GM19452 (cell line): ENCODE measurements at regions not wholly inside any gene's neighbourhood (a gene's known extent, or its start where the extent isn't known, plus 50 kb on each side); places are given as distances from the start of the nearest gene placed in this dataset.

Experiments
- ATAC-seq: cut with Tn5 transposase; IDR thresholded peaks from one replicate; pipeline ENCODE4 v1.9.1; 2021; ENCODE audit not compliant: unreplicated experiment

DNA sequence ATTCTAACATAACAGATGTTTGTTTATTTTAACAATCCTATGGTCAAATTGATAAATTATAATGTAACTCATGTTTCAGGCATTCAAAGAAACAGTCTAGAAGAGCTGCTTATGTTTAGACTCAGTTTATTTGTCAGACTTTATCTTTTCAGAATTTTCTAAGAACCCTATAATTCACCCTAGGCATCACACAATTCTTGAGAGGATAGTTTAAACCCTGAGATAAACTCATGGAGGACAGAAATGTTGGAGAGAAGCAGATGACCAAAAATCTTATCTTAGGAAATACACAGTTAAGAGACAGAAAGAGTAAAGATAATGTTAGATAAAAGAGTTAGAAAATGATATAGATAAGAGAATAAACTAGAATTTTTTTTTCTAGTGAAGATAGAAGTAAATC lies 1185.7 kb upstream of the SLC10A2 start:
- no peak for ATAC-seq

DNA sequence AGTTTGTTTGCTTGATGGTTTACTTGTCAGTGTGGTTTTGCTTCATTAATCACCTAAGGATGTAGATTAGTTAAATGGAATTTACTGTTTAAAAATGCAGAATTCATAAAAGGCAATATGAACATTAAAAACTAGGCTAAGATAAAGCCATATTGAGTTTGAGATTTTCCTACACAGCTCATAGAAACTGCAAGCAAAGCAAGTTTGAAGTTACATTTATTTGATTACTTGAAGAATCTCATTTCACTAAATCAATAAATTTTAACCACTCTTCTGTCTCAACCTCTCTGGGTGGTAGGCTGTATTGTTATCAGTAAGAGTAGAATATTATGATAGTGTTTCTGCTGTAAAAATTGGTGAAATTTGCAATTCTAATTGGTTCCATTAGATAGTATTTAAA lies 1180.7 kb upstream of the SLC10A2 start:
- ATAC-seq = no peak

DNA sequence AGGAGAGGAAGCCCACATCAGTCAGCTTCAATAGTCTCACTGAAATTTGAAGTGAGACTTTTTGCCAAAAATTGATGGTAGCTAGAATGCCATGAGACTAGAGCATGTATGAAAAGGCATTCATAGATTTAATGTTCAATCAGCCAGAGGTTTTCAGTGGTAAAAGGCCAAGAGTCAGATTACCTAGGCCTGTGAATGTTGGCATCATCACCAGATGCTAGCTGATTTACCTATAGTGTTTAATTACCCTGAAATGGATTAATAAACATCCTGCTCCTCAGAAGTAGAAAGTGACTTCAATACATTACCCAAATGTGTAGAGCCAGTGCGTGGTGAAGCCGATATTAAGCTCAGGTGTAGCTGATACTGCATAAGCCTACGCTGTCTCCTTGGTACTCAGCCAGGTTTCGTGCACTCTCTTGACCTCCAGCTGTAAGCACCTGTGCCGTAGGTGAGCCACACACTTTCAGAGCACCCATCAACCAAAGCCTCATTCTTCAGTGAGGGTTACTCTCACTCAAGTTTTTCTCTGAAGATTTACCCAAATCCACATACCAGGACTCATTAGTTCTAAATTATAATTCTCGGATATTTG lies 1140.3 kb upstream of the SLC10A2 start:
- ATAC-seq = no peak

DNA sequence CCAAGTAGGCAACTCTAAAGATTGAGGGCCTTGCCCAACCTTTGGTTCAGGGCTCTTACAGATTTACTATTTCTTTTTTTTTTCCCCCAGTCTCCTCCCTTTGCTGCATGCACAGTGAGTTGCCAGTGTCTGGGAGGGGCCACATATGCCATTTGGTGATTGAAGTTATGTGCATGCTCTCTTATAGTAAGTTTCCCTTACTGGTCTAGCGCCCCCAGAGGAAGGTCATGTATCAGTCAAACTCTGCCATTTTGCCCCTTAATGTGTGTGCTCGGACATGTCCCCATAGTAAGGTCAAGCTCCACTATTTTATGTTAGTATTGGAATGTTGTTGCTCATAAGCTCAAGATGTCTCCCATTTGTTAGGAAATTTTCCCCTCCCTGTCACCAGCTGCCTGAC lies 1138.0 kb upstream of the SLC10A2 start:
- ATAC-seq = no peak

DNA sequence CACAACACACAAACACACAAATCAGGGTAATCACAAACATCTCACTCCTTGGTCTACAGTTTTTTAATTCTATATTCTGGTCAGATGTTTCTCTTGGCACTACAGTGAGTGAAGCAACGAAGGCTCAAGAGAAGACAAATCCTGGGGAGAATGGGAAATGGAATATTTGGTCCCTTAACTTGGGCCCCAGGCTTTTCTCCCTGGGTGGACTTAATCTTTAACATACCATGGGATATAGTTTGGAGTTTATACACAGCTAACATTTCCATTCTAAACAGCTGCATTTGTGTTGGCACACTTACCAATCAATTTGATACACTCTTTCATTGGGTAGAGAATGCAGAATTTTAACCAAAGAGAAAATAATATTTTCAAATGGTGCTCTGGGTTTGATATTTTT lies 1132.6 kb upstream of the SLC10A2 start:
- no peak for ATAC-seq

DNA sequence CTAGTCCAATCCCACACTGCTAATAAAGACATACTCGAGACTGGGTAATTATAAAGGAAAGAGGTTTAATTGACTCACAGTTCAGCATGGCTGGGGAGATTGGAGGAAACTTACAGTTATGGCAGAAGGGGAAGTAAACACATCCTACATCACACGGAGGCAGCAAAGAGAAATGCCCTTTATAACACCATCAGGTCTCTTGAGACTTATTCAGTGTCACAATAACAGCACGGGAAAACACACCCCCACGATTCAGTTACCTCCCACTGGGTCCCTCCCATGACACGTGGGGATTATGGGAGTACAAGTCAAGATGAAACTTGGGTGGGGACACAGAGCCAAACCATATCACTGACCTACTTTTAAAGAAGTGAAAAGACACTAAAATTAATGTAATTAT lies 1130.4 kb upstream of the SLC10A2 start:
- ATAC-seq = no peak

DNA sequence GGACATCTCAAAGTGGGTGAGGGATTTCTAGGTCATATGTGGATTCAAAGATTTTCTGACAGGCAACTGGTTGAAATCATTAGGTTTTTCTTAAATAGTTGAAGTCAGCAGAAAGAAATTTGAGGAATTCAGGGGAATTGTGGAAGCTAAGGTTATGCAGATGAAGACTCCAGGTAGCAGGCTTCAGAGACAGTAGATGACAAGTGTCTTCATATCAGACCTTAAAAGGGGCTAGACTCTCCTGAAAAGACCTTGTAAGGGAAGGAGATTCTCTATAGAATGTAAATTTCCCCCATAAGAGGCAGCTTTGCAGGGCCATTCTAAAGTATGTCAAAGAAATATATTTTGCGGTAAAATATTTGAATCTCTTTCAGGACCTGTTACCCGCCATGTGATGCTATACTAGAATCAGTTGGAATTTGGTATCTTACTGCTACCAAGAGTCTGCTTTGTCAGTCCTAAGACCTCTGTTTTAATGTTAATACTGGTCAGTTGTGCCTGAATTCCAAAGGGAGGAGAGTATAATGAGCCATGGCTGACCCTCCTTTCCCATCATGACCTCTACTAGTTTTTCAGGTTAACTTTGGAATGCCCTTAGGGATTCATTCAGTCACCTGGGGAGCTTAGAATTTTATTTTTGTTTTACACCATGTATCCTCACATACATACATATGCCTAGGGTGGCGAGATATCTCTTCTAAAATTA lies 1115.5 kb upstream of the SLC10A2 start:
- no peak for ATAC-seq

DNA sequence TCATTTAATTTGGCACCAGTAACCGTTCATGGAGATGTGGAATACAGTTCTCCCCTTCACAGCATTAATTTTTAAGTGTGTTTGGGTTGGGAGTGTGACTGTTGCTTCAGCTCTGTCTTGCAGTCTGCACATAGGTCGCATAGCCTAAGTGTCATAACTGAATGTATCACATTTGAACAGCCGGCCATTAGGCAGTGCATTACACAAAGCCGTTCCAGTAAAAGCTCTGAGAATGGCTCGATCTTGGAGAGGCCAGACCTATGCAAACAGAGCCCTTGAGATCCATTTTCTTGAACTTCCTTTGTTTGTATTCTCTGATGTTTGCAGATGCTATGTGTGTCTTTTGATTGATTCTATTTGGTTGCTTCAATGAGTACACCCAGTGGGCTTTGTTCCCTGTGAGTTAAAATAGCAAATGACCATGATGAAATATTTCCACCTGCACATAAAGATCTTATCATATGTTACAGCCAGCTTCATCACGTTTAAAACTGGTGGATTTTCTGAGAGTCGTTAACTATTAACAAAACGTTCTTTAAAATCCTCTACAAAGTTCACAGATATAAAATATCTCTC lies 1104.9 kb upstream of the SLC10A2 start:
- ATAC-seq = no peak

DNA sequence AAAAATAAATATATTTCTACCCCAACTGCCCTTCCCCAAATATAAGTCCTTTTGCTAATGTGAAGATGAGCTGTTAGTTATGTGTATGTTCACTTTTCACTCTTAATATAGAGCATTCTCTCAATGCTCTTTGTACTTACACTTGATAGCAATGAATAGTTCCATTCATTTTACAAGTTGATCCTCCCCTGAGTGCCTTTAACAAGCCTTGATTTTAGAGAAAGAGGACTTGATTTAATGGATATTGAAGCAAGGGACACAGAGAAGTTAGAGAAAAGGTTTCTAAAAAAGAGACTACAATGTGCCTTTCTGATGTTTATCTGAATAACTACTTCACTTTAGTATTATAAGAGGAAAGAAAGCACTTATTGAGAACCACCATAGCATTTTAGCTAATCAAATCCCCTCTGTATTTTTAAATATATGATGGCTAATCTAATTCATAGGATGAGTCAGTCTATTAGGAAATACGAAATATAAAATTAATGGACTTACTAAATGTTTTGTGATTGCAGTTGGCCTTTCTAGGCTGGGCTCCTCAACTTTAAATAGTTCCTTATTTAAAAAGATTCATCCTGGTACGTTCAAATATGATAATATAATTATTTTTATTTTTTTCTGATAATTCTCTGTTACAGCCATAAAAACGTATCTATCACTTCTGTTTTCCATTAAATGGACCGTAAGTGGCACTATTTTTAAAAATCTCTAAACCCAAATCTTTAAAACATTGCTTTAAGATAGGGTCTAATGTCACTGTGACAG lies 1097.8 kb upstream of the SLC10A2 start:
- no peak for ATAC-seq

DNA sequence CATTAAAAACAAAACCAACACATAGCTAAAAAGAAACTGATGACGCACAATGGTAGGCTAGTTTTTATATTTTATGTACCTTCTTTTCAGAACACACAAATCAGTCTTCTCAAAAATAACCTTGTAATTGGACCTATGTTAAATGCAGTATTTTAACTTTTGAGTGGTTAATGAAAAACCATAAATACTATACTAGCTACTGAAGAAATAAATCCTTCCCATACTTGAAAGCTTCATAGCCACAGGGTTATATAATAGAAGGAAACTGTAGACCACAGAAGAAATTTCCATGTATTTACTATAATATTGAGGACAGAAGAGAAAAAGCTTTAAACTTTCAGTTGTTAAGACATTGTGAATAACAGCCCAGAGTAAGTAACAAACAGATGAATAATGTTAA lies 1094.3 kb upstream of the SLC10A2 start:
- ATAC-seq = no peak

DNA sequence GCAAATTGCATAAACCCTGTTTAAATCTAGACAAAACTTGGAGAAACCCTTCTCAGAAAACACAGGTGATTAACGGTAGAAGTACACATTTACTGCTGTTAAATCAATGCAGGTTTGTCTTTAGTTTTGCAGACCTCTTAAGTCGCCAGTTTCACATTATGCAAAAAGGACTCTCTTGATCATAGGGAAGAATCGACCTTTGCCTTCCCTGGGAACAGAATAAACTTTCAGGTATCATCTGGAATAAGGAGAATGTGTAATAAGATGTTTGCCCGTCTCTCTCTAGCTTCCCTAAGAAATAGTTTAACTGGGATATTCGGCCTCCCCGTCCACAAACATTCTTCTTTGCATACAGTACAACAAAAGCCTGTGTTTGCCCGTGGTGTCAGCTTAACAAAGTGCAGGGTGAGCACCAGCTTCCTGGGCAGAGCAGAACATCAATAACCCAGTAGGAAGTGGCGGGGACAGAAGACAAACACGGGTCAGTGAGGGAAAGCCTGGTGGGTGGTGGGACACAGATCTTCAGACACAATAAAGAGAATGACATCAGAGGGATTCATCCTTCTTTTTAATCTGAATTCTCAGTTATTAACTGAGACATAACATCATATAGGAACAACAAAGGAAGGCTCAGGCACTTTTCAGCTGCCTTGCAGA lies 1077.7 kb upstream of the SLC10A2 start:
- no peak for ATAC-seq

DNA sequence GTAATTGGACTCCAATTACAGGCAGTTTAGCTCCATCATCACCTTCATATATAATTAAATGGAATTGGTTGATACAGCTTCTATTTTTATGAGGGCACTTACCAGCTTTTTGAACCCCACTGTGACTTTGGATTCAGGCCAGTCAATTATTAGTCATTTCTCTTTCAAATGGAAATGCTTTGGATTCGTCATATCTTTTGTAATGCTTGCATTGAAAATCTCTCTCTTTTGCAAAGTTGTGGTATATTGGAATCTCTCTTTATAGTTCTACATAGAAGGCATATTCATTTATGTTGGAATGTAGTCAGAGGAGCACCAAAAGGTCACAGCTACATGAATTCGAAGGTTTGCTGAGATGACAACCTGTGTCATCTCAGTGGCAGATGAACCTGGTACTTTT lies 1074.3 kb upstream of the SLC10A2 start:
- no peak for ATAC-seq

DNA sequence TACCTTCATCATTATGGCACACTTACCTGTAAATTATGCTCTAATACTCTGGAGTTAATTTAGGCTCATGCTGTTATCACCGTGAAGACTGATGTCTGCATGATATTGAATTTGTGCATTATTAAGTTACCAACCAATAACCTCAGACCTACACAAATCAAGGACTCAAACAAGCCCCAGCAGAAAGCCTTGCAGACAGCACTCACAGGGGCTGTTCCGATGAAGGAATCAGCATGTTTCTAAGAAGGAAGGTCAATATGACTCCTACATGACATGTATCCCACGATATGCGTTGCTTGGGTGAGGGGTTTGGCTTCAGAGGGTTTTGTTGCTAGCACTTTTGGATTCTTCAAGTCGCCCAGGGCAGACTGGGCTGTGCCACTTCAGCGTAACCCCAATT lies 1071.2 kb upstream of the SLC10A2 start:
- no peak for ATAC-seq

DNA sequence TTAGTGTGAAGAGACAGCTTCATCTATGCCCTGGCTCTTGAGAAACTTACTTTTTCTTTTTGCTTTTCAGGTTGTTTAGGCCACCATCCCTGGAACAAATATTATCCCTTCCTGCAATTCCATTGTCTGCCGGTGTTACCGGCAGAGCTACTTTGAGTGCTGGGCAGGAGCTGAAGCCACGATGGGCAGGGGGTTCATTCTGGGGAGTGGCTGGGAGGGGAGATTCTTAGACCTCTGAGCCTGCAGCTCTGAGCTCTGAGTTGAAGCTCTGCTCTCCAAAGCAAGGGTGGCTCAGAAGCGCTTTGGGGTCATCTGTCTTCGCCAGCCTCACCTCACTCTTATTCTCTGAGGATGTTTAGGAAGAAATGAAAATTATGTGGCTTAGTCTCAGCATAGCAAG lies 1066.6 kb upstream of the SLC10A2 start:
- ATAC-seq = no peak

DNA sequence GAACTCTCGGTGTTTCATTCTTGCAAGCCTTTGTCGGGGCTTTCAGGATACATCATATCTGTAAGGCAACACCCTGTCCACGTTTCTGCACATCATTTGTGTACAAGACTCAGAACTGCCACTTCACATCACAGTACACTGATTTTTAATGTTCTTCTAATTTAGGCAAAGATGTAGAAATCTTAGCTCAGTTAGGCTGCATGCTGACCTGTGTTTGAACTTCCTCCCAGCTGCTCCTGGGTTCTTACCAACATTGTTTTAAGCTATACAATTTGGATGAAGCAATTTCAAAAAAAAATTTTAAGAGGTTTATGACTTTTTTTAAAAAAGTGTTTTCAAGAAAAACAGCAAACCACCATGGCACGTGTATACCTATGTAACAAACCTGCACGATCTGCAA lies 1047.9 kb upstream of the SLC10A2 start:
- no peak for ATAC-seq

DNA sequence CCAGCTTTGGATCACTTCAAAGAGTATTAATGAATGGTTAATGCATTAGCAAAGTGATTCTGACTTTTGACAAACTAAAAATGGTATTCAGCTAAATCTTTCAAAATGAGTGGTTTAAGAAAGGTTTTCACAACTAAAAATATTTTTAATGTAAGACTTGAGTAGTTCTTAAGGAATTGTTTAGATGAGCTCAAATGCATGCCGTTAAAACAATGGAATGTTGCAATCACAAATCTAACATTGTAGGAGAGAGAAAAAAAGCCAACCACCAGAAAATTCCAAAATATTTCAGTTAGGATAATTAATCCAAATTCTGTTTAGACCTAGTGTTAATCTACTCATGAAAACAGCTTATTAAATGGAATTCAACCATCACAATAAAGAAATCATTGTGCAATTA lies 1044.8 kb upstream of the SLC10A2 start:
- no peak for ATAC-seq

DNA sequence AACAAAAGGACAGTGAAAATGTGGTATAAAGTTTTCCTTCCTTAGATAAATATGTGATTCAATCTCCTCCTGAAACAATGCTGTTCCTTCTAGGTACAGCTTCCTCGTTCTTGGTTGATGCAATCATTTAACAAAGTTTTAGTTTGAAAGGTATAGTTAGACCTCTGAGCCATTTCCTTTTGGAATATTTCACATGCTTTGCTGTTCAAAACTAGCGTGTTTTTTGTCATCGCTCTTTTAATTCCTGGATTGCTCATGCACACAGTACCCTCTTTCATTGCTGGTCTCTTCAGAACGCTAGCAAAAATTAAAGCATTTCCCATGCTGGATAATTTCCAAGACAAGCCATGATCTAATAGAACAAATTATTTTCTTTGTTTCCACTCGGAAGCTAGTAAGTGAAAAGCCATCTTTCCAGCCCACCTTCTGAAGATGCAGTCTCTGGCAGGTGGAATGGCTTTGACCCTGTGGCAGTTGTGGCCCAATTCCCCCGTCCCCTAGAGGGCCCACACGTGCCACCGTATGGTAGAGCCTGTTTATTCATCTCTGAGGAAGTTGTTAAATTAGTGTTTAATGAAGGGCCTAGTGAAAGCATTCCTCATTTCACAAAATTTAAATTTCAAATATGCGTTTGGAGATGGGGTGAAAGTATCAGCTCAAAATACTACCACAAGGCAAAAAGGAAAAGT lies 1040.6 kb upstream of the SLC10A2 start:
- ATAC-seq = no peak

DNA sequence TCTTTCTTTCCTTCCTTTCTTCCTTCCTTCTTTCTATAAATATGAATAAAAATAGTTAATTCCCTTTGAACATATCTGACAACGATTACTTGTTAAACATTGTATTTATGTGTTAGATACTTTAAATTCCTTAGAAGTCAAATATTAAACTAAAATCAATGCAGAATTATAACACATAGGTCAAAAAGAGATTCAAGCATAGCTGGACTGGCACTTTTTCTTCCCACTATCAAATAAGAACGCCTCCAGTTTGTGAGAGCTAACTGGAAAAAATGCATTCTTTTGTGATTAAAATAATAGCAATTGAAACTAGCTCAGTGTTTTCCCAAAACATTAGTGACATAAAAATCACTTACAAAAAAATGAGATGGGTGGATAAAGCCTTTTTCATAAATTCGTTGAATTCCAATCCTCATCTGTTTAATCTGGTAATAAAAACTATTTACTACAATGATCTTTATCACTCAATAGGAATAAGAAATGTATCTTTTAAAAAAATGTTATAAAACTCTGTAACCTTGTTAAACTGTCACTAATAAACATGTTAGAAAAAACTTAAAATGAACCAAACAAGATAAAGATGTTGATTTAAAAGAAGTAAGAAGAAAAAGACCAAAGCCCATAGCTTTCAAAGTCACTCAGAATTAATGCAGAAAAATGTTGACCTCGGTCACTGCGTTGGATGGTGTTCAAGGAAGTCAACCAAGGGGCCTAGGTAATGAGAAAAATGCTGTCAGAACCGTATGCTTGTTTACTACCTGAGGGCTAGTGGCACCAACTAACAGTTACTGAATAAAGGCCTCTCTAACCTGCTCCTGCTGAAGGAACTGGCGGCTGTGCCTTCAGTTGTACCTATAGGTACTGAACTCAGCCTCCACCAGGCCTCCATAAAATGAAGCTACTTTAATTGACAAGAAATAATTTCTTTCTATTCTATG lies 1039.5 kb upstream of the SLC10A2 start:
- ATAC-seq = no peak

DNA sequence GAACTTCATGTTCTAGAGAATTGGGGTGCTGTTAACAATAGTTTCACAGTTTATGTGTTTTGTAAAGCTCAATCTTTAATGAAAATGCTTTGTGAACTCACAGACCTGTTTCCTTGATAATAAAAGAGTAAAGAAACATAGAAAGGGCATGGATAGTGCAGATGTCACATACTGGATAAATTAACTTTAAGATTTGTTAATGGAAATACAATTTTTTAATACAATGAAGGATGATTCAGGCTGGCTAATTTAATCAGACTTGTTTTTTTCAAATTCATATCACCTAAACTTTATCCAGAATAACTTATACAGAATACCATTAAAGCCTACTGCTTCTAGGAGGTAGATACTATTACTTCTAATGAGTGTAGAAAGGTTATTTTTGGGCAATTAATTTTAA lies 1033.5 kb upstream of the SLC10A2 start:
- ATAC-seq = no peak

DNA sequence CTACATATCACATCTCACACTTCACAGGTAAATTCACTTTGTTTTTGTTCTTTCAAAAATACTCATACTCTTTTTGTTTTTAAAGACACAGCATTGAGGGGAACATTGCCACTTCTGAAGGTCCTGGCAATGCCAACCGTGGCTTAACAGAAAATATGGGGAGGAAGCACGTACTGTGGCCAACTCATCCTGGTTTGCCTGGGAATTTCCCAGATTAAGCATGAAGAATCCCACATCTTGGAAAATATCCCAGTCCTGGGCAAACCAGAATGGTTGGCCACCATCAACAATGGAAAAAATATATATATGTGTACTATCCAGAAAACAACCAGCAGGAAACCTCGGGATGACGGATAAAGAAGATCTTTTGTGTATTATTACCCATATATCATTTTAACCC lies 1032.2 kb upstream of the SLC10A2 start:
- ATAC-seq = no peak
